GM13976 (cell line): ENCODE measurements at regions not wholly inside any gene's neighbourhood (a gene's known extent, or its start where the extent isn't known, plus 50 kb on each side); places are given as distances from the start of the nearest gene placed in this dataset.
A peak's percentile ranks its signal among the peaks of the same experiment; 100 is the strongest.

ENCODE experiments used
- DNase-seq: peaks from one replicate; pipeline ENCODE4 v3.0.0; 2012; ENCODE audit warnings: low spot score
- in situ Hi-C: fragments of 300-500 bp; cut with MboI; formaldehyde crosslinking; loops from one replicate; pipeline ENCODE4 v1.12.0; 2022; ENCODE audit warnings: low sequenced_read_pairs, mixed read lengths, inconsistent platforms; ENCODE audit not compliant: unreplicated experiment
- TF ChIP-seq, protein P1 (sequence below): IDR thresholded peaks from 2 replicates; pipeline ENCODE4 v1.5.1; 2012; ENCODE audit warnings: borderline replicate concordance, mild to moderate bottlenecking; ENCODE audit not compliant: insufficient read depth; ENCODE audit errors: extremely low read depth, missing control alignments, control extremely low read depth

DNA sequence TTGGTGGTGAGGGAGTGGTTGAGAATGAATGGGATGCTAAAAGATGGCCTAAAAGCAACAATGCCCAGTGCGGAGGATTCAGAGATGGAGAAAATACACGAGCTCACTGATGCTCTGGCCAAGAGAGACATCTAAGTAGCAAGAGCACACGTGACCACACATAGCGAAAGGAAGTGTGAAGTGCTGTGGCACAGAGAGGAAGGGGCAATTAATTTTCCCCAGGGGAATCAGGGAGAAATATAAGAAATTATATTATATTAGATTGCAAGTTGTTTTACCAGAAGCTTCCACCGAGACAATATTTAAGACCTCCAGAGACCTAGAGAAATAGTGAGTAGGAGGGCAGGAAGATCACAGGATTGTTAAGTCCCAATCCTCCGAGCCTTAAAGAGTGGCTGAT, 80.6 kb downstream of the RCN1 start:
- TF ChIP-seq, protein P1, sequence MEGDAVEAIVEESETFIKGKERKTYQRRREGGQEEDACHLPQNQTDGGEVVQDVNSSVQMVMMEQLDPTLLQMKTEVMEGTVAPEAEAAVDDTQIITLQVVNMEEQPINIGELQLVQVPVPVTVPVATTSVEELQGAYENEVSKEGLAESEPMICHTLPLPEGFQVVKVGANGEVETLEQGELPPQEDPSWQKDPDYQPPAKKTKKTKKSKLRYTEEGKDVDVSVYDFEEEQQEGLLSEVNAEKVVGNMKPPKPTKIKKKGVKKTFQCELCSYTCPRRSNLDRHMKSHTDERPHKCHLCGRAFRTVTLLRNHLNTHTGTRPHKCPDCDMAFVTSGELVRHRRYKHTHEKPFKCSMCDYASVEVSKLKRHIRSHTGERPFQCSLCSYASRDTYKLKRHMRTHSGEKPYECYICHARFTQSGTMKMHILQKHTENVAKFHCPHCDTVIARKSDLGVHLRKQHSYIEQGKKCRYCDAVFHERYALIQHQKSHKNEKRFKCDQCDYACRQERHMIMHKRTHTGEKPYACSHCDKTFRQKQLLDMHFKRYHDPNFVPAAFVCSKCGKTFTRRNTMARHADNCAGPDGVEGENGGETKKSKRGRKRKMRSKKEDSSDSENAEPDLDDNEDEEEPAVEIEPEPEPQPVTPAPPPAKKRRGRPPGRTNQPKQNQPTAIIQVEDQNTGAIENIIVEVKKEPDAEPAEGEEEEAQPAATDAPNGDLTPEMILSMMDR: no peak
- in situ Hi-C loops: loop anchor here (5.0 to 25.0 kb wide), 2 partner anchors 119 to 784 kb away; no protein-coding TSS in a partner anchor
- DNase-seq: no peak

DNA sequence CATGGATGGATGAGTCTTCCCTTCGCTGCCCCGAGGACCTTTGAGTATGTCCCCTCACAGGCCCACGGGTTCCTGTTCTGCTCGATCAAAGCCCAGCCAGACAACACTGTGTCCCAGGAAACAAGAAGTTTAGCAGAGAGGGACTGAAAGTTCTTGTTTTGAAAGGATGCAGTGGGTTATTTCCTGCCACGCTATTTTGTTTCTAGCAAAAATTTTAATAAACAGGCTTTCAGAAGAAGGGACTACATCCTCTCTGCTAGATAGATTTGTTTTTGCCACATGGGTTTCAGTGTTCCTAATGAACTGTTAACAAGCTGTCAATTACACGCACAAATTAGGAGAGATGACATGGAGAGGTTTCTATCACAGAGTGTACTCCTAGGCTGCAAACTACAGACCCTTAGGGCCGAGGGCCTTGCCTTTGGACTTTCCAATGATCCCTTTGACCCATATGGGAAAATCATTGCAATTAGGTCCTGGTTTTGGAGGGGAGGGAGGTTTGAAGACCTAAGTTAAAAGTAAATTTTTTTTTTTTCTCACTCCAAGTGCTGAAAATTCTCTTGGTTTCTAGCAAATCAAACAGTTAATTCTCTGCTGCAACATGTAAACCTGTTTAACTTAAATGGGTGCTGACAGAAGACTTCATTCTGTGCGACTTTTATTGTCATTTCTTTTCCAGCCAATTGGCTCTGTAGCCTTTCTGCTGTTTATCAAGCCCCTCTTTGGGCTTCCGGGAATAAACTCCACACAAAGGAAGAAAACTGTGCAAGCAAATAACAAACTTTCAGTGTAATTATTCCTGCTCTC, 81.4 kb downstream of the RCN1 start:
- in situ Hi-C loops: loop anchor here (5.0 to 25.0 kb wide), 2 partner anchors 120 to 785 kb away; no protein-coding TSS in a partner anchor
- TF ChIP-seq, protein P1: no peak
- DNase-seq: no peak

DNA sequence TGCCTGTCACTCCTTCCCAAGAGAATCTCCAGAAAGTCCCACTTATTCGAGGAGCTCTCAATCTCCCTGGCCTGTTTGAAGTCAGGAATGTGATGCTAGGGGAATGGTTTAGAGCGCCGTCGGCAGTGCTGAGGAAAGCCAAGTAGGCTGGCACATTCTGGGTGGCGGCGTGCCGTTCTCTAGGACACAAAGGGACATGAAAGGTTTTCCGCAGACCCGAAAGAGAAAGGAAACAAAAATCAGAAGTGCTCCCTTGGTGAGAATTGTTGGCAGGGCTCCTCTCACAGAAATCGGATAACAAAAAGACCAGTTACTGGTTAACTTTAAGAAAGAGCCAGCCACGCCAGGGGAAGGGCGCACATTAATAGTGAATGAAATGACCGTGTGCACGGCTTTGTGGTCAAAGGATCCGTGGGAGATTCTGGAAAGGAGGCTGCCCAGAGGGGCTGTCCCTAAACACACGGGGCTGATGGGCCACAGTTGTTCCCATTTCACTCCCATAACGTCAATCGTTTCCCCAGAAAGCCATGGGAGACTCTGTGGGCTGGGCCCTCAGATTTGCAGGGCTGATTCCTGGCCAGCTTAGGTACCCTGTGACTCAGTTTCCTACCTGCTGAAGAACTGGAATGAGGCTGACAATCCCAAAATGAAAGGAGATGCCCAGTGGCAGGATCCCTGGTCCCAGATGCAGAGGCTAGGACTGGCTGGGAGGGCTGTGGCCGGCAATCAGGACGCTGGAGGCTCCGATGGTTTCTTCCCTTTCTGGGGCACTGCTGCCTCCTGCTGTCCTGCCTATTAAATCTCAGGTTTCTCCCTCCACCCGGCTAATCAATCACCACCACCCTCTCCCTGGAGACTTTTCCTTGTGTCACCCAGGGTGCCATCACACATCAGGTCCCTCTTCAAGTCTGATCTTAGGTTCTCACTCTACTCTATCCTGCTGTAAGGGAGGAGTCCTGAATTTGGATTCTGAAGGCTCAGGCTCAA, 82.3 kb downstream of the RCN1 start:
- peak; percentile 60 for DNase-seq
- in situ Hi-C loops: loop anchor here (5.0 to 25.0 kb wide), 2 partner anchors 121 to 786 kb away; no protein-coding TSS in a partner anchor
- TF ChIP-seq, protein P1: no peak

DNA sequence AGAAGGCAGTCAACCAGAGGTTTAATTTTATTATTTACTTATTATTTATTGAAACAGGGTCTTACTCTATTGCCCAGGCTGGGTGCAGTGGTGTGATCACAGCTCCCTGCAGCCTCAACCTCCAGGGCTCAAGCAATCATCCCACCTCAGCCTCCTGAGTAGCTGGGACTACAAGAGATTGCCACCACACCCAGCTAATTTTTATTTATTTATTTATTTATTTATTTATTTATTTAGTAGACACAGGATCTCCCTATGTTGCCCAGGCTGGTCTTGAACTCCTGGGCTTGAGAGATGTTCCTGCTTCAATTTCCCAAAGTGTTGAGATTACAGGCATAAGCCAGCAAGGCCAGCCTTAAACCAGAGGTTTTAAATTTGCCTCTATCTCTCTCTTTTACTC, 83.1 kb downstream of the RCN1 start:
- DNase-seq: no peak
- in situ Hi-C loops: loop anchor here (5.0 to 25.0 kb wide), 2 partner anchors 122 to 787 kb away; no protein-coding TSS in a partner anchor
- TF ChIP-seq, protein P1: no peak

DNA sequence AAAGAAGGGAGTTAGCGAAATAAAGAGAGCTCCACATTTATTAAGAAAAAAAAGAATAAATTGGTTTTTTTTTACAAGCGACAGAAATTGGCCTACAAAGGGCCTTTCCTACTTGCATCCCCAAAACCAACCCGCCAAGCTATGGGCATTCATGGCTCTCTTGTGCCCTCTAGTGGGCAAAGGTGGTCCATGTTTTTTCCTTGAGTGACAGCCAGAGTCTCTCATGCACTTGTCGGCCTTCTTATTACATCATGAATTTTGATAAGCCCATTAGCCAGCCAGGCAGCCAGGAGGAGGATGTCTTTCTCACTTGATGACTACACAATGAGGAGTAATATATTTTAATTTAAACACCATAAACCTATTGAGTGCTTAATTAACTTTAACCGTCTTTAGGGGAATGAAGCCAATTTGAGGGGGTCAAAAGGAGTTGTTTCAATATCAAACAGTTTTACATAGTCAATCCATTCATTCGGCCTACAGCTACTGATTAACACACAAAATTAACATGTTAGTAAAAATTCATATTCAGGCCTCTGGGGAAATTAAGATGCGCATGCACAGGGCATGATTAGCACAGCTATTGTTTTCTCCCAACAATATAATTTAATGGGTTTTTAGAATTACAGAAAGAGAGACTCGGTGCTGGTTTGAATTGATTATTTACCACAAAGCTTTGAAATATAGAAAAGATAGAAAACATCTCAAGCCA, 85.5 kb downstream of the RCN1 start:
- TF ChIP-seq, protein P1: peak; percentile 80
- peak; percentile 77 for DNase-seq
- in situ Hi-C loops: no loop called here

DNA sequence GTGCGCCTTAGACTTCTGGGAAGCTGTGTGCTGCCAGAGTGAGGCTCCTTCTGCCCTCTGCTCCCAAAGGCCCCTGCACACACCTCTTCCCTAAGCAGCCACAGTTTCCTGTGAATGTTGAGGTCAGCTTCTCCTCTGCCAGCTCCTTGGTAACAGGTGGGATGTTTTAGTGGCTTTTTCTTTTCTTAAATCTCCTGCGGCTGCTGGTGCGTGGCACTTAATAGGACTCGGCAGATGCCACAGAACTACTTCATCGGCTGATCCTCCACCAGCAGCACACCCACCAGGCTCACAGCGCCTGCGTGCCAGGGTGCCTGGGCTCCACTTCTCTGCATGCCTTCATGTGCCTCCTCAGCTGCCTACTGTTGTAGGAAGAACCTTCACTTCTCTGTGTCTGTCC, 87.8 kb downstream of the RCN1 start:
- TF ChIP-seq, protein P1: no peak
- in situ Hi-C loops: no loop called here
- no peak for DNase-seq
